ENCODE measurements at regions not wholly inside any gene's neighbourhood (a gene's known extent, or its start where the extent isn't known, plus 50 kb on each side); places are given as distances from the start of the nearest gene placed in this dataset.

DNA sequence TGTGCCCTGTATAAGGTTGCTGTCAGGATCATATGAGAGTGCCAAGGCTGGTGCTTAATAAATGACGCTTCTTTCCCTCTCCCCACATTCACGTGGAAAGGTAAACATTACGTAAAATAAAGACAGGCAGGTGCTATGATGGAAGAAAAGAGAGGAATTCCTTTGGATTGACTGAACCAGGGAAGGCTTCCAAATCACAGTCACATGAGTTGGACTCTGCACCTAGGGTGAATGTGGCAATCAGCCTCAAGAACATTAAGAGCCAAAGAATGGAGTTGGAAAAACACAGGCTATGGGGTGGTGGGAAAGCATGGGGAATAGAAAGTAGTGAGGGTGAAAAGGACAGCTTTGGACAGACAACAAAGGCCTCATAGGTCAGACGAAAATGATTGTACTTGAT lies 473.1 kb downstream of the VRK1 start:
- no peak for DNase-seq
- TF ChIP-seq, protein P1, sequence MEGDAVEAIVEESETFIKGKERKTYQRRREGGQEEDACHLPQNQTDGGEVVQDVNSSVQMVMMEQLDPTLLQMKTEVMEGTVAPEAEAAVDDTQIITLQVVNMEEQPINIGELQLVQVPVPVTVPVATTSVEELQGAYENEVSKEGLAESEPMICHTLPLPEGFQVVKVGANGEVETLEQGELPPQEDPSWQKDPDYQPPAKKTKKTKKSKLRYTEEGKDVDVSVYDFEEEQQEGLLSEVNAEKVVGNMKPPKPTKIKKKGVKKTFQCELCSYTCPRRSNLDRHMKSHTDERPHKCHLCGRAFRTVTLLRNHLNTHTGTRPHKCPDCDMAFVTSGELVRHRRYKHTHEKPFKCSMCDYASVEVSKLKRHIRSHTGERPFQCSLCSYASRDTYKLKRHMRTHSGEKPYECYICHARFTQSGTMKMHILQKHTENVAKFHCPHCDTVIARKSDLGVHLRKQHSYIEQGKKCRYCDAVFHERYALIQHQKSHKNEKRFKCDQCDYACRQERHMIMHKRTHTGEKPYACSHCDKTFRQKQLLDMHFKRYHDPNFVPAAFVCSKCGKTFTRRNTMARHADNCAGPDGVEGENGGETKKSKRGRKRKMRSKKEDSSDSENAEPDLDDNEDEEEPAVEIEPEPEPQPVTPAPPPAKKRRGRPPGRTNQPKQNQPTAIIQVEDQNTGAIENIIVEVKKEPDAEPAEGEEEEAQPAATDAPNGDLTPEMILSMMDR (IDR thresholded peaks at IDR 0.05; ENCODE audit: partially characterized antibody, unreplicated experiment) = no peak
- Mint-ChIP-seq H3K4me1 (ENCODE audit: low read depth, unreplicated experiment) (peaks cover 7% of the 10 kb centered on the region), H3K4me3 (ENCODE audit: unreplicated experiment) (no peak overlapping the region), H3K9me3 (ENCODE audit: unreplicated experiment) (no peaks in the 10 kb centered on the region), H3K27me3 (ENCODE audit: unreplicated experiment) (peaks cover 3% of the 10 kb centered on the region), H3K27ac (ENCODE audit: unreplicated experiment) (no peak overlapping the region), H3K36me3 (ENCODE audit: unreplicated experiment) (no peaks in the 10 kb centered on the region)

DNA sequence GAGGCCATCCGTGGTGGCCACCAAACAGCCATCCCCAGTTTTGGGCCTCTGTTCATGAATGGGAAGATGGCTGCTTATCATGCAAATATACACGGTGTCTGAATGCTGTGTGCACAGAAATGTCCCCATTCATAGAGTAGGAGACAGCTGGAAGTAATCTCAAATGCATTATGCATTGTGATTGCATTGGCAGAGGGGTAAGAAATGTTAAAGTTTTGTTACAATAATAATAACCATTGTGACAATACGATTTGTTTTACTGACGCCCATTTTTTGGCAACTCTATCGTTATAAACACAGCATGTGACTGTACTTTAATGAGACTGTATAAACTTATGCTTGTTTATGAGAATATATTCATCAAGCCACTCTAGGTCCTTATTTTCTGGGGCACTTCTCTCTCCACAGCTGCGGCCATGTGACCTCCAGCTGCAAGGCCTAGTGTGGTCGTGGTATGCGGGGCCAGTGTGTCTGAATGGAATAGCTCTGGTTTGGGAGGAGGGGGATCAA lies 474.3 kb downstream of the VRK1 start:
- Mint-ChIP-seq H3K9me3 (ENCODE audit: unreplicated experiment) (no peaks in the 10 kb centered on the region), H3K36me3 (ENCODE audit: unreplicated experiment) (no peaks in the 10 kb centered on the region), H3K27ac (ENCODE audit: unreplicated experiment) (no peak overlapping the region), H3K4me3 (ENCODE audit: unreplicated experiment) (no peak overlapping the region), H3K4me1 (ENCODE audit: low read depth, unreplicated experiment) (peaks cover 6% of the 10 kb centered on the region), H3K27me3 (ENCODE audit: unreplicated experiment) (peaks cover 3% of the 10 kb centered on the region)
- DNase-seq = no peak
- TF ChIP-seq, protein P1 (IDR thresholded peaks at IDR 0.05; ENCODE audit: partially characterized antibody, unreplicated experiment) = no peak

DNA sequence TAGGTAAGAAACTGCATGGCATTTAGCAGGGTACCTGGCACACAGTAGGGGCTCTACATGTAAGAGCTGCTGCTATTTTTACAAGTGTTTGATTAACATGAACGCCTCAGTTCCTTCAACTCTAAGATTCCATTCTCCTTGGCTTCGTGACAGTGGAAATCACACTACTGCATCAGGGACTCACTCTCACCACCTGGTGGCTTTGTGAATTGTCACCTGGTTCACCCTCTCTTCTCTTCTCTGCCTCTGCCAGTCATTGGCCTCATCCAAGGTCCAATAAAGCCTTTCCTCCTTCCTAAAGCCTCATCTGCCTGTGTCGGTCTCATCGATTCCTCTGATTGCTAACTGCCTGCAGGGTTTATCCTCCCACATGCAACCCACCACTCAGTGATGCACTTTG lies 476.4 kb downstream of the VRK1 start:
- TF ChIP-seq, protein P1 (IDR thresholded peaks at IDR 0.05; ENCODE audit: partially characterized antibody, unreplicated experiment) = no peak
- H3K27me3 Mint-ChIP-seq (ENCODE audit: unreplicated experiment) = peaks cover 3% of the 10 kb centered on the region
- no peaks in the 10 kb centered on the region for H3K4me1 Mint-ChIP-seq (ENCODE audit: low read depth, unreplicated experiment)
- no peaks in the 10 kb centered on the region for H3K36me3 Mint-ChIP-seq (ENCODE audit: unreplicated experiment)
- no peak overlapping the region for H3K27ac Mint-ChIP-seq (ENCODE audit: unreplicated experiment)
- no peaks in the 10 kb centered on the region for H3K9me3 Mint-ChIP-seq (ENCODE audit: unreplicated experiment)
- DNase-seq = no peak
- H3K4me3 Mint-ChIP-seq (ENCODE audit: unreplicated experiment) = no peak overlapping the region

DNA sequence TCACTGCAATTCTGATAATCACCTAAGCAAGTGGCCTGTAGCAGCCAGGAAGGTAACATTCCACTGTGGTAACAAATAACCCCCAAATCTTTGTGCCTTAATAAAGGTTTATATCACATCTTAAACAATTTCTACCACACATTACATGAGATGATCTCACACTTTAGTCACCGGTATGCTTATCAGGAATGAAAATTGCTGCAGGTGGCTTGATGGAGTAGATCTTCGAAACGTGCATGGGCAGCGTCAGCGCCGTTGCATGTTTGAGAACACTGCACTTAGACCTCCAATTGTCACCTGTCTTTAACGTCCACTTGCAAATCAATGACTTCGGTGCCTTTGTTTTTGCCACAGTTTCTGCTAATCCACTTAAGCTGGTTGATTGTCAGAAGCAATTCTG lies 477.4 kb downstream of the VRK1 start:
- no peaks in the 10 kb centered on the region for H3K4me1 Mint-ChIP-seq (ENCODE audit: low read depth, unreplicated experiment)
- H3K9me3 Mint-ChIP-seq (ENCODE audit: unreplicated experiment) = no peaks in the 10 kb centered on the region
- H3K27ac Mint-ChIP-seq (ENCODE audit: unreplicated experiment) = no peak overlapping the region
- peaks cover 3% of the 10 kb centered on the region for H3K27me3 Mint-ChIP-seq (ENCODE audit: unreplicated experiment)
- no peak for DNase-seq
- no peaks in the 10 kb centered on the region for H3K36me3 Mint-ChIP-seq (ENCODE audit: unreplicated experiment)
- no peak overlapping the region for H3K4me3 Mint-ChIP-seq (ENCODE audit: unreplicated experiment)
- TF ChIP-seq, protein P1 (IDR thresholded peaks at IDR 0.05; ENCODE audit: partially characterized antibody, unreplicated experiment) = no peak

DNA sequence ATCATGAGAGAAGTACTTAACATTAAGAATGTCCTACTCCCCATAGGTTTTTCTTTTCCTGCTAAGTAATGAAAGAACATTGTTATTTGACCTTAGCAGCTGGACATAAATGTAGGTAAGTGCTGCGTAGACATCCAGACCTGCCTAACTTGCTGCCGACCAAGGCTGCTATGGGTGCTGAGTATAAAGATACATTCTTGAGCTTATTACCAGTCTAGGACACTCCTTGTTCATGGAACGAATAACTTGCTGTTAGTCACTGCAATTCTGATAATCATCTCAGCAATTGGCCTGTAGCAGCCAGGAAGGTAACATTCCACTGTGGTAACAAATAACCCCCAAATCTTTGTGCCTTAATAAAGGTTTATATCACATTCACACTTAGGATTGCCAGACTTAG lies 478.1 kb downstream of the VRK1 start:
- TF ChIP-seq, protein P1 (IDR thresholded peaks at IDR 0.05; ENCODE audit: partially characterized antibody, unreplicated experiment) = no peak
- no peak overlapping the region for H3K27ac Mint-ChIP-seq (ENCODE audit: unreplicated experiment)
- no peak for DNase-seq
- H3K36me3 Mint-ChIP-seq (ENCODE audit: unreplicated experiment) = no peaks in the 10 kb centered on the region
- H3K9me3 Mint-ChIP-seq (ENCODE audit: unreplicated experiment) = no peaks in the 10 kb centered on the region
- no peaks in the 10 kb centered on the region for H3K4me1 Mint-ChIP-seq (ENCODE audit: low read depth, unreplicated experiment)
- peaks cover 3% of the 10 kb centered on the region for H3K27me3 Mint-ChIP-seq (ENCODE audit: unreplicated experiment)
- H3K4me3 Mint-ChIP-seq (ENCODE audit: unreplicated experiment) = no peak overlapping the region
